ENCODE measurements at regions not wholly inside any gene's neighbourhood (a gene's known extent, or its start where the extent isn't known, plus 50 kb on each side); places are given as distances from the start of the nearest gene placed in this dataset.

- no peak for TF ChIP-seq CTCF (IDR thresholded peaks at IDR 0.05; ENCODE audit: extremely low read depth, low read depth, low read length)
- Histone ChIP-seq H3K27me3 (ENCODE audit: insufficient read depth, low read length) (no peaks in the 10 kb centered on the region), H3K79me2 (ENCODE audit: insufficient read depth, low read length) (no peaks in the 10 kb centered on the region), H3K36me3 (ENCODE audit: insufficient read depth, low read length) (no peaks in the 10 kb centered on the region), H3K27ac (ENCODE audit: low read depth, low read length) (no peak overlapping the region), H3K4me1 (ENCODE audit: insufficient read depth, low read length) (no peaks in the 10 kb centered on the region), H3K4me2 (ENCODE audit: insufficient read depth, low read length) (no peak overlapping the region), H4K20me1 (ENCODE audit: insufficient read depth, low read length) (no peaks in the 10 kb centered on the region), H2AFZ (ENCODE audit: low read length) (no peak overlapping the region), H3K4me3 (ENCODE audit: insufficient read depth, low read length) (no peak overlapping the region), H3K9me3 (ENCODE audit: low read depth, low read length) (no peaks in the 10 kb centered on the region)
- no peak for DNase-seq (ENCODE audit: insufficient read length, low spot score, missing footprints)
Measured at GRCh38 chr5:16384804-16385203, 80.8 kb downstream of the ZNF622 start.

DNA sequence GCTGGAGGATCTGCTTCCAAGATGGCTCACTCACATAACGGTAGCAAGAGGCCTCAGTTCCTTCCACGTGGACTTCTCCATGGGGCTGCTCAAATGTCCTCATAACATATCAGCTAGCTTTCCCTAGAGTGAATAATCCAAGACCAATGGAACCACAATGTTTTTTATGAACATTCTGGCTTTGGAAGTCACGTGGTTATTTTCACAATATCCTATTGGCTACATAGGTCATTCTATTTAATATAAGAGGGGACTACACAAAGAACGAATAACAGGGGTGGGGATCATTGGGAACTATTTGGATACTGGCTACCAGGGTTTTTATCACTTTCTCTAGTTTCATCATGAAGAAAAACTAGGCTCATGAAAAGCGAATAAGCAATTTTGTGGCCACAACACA, 81.4 kb downstream of the ZNF622 start:
- Histone ChIP-seq H3K4me2 (ENCODE audit: insufficient read depth, low read length) (no peak overlapping the region), H3K4me1 (ENCODE audit: insufficient read depth, low read length) (no peaks in the 10 kb centered on the region), H4K20me1 (ENCODE audit: insufficient read depth, low read length) (no peaks in the 10 kb centered on the region), H3K27me3 (ENCODE audit: insufficient read depth, low read length) (no peaks in the 10 kb centered on the region), H3K36me3 (ENCODE audit: insufficient read depth, low read length) (no peaks in the 10 kb centered on the region), H3K4me3 (ENCODE audit: insufficient read depth, low read length) (no peak overlapping the region), H2AFZ (ENCODE audit: low read length) (no peak overlapping the region), H3K79me2 (ENCODE audit: insufficient read depth, low read length) (no peaks in the 10 kb centered on the region), H3K9me3 (ENCODE audit: low read depth, low read length) (no peaks in the 10 kb centered on the region), H3K27ac (ENCODE audit: low read depth, low read length) (no peak overlapping the region)
- no peak for DNase-seq (ENCODE audit: insufficient read length, low spot score, missing footprints)
- TF ChIP-seq CTCF (IDR thresholded peaks at IDR 0.05; ENCODE audit: extremely low read depth, low read depth, low read length), result no peak

DNA sequence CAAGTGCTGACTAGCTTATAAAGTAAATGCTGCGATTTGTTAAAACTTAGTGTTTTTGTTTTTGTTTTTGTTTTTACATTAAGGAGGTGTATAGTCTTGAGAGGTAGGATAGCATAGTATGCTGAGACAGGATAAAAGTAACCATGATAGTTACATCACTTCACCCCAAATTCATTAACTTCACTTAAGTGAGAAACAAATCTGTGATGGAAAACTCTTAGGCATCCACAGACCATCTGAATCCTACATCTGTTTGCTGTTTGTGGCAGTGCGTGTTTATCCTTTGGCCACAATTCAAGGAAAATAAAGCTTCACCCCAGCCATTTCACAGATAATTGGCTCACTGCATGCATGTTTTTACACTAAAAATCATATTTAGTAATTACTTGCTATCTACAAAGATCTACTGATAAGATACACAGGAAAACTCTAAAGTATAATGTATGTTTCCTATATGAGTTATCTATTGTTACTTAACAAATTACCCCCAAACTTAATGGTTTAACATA, 82.0 kb downstream of the ZNF622 start:
- H3K36me3 ChIP-seq (ENCODE audit: insufficient read depth, low read length), result no peaks in the 10 kb centered on the region
- no peak overlapping the region for H3K4me2 ChIP-seq (ENCODE audit: insufficient read depth, low read length)
- no peaks in the 10 kb centered on the region for H4K20me1 ChIP-seq (ENCODE audit: insufficient read depth, low read length)

GRCh38 chr5:16382047-16382446, 83.6 kb downstream of the ZNF622 start:
- no peak for DNase-seq (ENCODE audit: insufficient read length, low spot score, missing footprints)
- no peak for TF ChIP-seq CTCF (IDR thresholded peaks at IDR 0.05; ENCODE audit: extremely low read depth, low read depth, low read length)
- no peaks in the 10 kb centered on the region for H3K36me3 ChIP-seq (ENCODE audit: insufficient read depth, low read length)

More for the DNA sequence above, 82.0 kb downstream of the ZNF622 start:
- no peak for TF ChIP-seq CTCF (IDR thresholded peaks at IDR 0.05; ENCODE audit: extremely low read depth, low read depth, low read length)
- H3K27me3 ChIP-seq (ENCODE audit: insufficient read depth, low read length), result no peaks in the 10 kb centered on the region
- H3K27ac ChIP-seq (ENCODE audit: low read depth, low read length), result no peak overlapping the region
- H2AFZ ChIP-seq (ENCODE audit: low read length), result no peak overlapping the region
- DNase-seq (ENCODE audit: insufficient read length, low spot score, missing footprints), result no peak
- no peaks in the 10 kb centered on the region for H3K4me1 ChIP-seq (ENCODE audit: insufficient read depth, low read length)
- H3K79me2 ChIP-seq (ENCODE audit: insufficient read depth, low read length), result no peaks in the 10 kb centered on the region
- no peaks in the 10 kb centered on the region for H3K9me3 ChIP-seq (ENCODE audit: low read depth, low read length)
- H3K4me3 ChIP-seq (ENCODE audit: insufficient read depth, low read length), result no peak overlapping the region

More at GRCh38 chr5:16382047-16382446, 83.6 kb downstream of the ZNF622 start:
- H3K79me2 ChIP-seq (ENCODE audit: insufficient read depth, low read length), result no peaks in the 10 kb centered on the region
- no peak overlapping the region for H3K27ac ChIP-seq (ENCODE audit: low read depth, low read length)
- H3K9me3 ChIP-seq (ENCODE audit: low read depth, low read length), result no peaks in the 10 kb centered on the region
- no peaks in the 10 kb centered on the region for H3K27me3 ChIP-seq (ENCODE audit: insufficient read depth, low read length)
- H4K20me1 ChIP-seq (ENCODE audit: insufficient read depth, low read length), result no peaks in the 10 kb centered on the region
- H3K4me2 ChIP-seq (ENCODE audit: insufficient read depth, low read length), result no peak overlapping the region
- H2AFZ ChIP-seq (ENCODE audit: low read length), result no peak overlapping the region
- H3K4me3 ChIP-seq (ENCODE audit: insufficient read depth, low read length), result no peak overlapping the region
- no peaks in the 10 kb centered on the region for H3K4me1 ChIP-seq (ENCODE audit: insufficient read depth, low read length)
